HG02943 (cell line): ENCODE measurements at regions not wholly inside any gene's neighbourhood (a gene's known extent, or its start where the extent isn't known, plus 50 kb on each side); places are given as distances from the start of the nearest gene placed in this dataset.
"Not testable (repeated sequence)": the region's sequence is repeated elsewhere in the genome, so short reads cannot be mapped to it uniquely, and the experiment has no call there.

ENCODE experiments used
- ATAC-seq: cut with Tn5 transposase; IDR thresholded peaks from one replicate; pipeline ENCODE4 v1.9.1; 2021; ENCODE audit warnings: mild to moderate bottlenecking, low read depth, moderate library complexity; ENCODE audit not compliant: unreplicated experiment

- no peak for ATAC-seq
Observed at GRCh38 chr15:77865106-77865610, 212.4 kb downstream of the TBC1D2B start.

- no peak for ATAC-seq
Observed at GRCh38 chr15:77864211-77865105, 213.1 kb downstream of the TBC1D2B start.

- ATAC-seq: no peak
Observed at GRCh38 chr15:77863491-77864105, 213.9 kb downstream of the TBC1D2B start.

DNA sequence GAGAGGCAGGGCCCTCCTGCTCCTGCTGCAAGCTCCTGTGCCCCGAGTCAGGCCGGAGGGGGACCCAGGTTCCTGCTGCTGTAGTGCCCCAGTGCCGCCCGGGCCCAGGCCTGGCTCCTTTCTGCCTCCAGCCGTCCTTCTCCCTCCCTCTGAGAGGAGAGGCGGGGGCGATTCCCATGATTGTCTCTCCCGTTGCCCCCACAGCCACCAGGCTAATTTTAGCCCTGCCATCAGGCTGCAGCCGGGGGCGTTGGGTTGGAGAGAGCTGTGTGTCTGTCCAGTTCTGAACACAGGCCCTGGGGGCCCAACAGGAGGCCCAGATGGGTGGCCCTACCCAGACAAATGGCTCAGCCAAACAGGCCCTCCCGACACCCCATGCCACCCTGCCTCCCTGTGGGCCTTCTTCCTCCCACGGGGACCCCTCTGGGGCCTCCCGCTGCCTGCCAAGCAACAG is 214.8 kb downstream of the TBC1D2B start:
- no peak for ATAC-seq

DNA sequence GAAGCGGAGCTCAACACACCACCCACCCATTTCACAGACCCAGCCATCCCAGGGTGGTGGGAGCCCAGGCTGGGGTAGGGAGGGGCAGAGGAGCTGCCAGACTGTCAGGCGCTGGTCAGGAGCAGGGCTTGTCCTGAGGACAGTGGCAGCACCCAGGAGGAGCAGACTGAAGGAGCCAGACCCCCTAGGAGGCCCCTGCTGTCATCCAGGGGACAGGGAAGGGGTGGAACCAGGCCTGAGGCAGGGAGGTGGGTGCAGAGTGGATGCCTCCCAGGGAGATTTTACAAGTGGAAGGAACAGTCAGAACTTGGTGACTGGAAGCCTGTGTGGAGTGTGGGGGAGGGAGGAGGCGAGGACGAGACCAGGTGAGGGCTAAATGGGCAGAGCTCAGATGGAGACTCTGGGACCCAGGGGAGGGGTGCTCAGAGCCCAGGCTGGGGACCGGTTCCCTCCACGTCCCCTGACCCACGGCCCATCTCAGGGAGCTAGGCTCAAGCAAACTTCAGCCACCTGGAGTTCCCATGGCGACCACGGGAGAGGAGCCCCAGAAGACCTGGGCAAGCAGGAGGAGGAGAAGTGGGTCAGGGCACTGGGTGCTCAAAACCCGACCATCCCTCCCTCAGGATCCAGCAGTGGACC is 215.4 kb downstream of the TBC1D2B start:
- ATAC-seq: not testable (repeated sequence)

GRCh38 chr15:77860071-77860691 is 217.3 kb downstream of the TBC1D2B start:
- no peak for ATAC-seq

DNA sequence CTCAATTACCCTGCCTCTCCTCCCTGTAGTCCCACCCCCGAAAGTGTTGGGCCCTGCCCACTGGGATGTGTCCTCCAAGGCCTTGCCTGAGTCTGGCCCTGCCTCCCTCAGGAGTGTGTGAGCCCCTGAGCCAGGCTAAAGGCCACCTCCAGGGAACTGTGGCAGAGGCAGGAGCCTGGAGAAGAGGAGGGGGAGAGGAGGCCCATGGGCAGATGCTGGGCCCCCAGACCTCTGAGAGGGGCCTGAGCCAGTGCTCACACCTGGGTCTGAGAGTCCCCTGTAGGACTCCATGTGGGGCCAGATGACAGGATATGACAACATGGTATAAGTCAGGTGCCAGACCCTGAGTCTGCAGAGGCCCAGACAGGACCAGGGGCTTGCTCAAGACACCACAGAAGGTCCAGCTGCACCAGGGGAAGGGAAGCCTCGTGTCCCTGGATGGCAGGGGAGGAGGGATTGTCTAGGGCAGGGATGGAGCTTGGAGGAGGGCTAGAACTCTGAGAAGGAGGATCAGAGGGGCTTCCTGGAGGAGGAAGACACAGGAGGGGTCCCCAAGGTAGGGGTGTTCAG is 217.9 kb downstream of the TBC1D2B start:
- no peak for ATAC-seq

- ATAC-seq: no peak
Observed at GRCh38 chr15:77858792-77859490, 218.6 kb downstream of the TBC1D2B start.

- no peak for ATAC-seq
Observed at GRCh38 chr15:77857419-77857818, 220.1 kb downstream of the TBC1D2B start.

DNA sequence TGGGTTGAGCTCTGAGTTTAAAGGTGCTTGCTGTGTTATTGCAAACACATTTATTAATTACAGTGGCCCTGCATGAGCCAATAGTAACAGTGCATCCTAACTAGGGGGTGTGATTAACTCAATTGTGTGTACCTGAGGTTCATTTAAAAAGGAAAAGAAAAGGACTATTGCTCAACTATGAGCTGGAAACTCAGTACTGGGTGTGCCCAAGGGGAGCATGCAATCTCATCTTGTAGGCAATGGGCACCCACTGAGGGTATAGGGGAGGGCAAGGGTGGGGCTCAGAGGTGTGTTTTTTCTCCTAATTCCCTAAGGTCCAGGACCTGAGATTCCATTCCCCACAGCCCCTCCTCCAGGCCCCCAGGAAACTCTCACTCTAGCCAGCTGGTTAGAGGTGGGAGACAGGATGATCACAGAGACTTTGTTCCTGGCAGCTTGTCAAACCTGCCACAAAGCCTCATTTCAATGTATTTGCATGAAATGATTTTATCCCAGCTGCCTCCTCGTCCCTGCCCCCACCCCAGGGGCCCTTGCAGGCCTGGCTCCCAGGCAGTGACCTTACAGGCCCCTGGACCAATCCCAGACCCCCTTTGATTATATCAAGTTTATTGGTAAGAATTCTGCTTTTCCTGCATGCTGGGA is 220.7 kb downstream of the TBC1D2B start:
- no peak for ATAC-seq

DNA sequence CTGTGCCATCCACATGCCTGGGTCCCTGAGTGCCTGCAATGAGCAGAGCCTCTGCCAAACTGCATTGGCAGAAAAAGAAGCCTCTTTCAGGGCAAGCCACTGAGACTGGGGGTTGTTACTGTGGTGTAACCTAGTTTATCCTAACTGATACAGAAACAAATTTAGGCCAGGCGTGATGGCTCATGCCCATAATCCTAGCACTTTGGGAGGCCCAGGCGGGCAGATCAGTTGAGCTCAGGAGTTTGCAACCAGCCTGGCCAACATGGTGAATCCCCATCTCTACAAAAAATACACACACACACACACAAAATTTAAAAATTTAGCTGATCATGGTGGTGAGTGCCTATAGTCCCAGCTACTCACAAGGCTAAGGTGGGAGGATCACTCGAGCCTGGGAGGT is 221.6 kb downstream of the TBC1D2B start:
- ATAC-seq: no peak

DNA sequence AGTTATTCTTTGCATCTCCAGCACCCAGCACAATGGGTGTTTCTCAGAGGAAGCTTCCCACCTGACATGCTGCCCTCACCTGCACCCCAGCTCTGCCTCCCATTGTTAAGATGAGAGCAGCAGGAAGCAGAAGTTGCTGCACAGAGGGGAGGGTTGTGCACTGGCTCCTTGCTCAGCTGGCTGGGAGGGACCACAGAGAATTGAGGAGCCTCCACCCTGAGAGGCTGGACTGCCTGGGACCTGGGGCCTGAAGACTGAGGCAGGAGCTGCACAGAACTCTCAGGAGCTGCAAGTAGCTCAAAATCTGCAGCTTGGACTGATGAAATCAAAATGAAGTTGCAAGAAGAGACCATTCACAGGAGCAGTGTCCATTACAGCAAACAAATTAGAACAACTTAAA is 222.3 kb upstream of the LINGO1 start:
- ATAC-seq: no peak

DNA sequence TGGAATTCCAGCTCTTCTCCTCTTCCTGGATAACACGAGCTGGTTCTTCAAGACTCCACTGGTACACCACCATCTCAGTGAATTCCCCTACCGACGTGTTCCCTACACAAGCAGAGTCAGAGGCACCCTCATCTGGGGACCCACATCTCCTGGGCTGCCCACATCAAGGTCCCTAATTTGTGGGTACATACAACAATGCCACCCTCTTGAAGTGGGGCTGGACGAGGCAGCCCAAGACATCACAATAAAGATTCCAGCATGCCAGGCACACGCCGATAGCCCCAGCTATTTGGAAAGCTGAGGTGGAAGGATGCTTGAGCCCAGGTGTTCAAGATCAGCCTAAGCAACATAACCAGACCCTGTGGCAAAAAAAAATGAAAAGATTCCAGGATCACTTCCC is 221.2 kb upstream of the LINGO1 start:
- no peak for ATAC-seq

DNA sequence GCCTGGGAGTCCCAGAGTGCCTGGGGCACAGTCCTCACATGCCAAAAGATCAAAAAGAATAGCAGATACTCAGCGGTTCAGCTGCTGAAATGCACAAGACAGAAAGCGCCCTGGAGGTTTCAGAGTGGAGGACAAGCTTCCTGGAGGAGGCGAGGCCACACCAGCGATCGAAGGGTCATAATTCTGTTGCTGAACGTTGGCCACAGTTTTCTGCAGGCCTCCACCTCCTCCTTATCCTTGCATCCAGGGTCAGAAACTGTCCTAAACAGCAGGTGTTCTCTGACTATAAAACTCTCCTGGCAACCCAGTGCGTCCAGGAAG is 220.3 kb upstream of the LINGO1 start:
- no peak for ATAC-seq

DNA sequence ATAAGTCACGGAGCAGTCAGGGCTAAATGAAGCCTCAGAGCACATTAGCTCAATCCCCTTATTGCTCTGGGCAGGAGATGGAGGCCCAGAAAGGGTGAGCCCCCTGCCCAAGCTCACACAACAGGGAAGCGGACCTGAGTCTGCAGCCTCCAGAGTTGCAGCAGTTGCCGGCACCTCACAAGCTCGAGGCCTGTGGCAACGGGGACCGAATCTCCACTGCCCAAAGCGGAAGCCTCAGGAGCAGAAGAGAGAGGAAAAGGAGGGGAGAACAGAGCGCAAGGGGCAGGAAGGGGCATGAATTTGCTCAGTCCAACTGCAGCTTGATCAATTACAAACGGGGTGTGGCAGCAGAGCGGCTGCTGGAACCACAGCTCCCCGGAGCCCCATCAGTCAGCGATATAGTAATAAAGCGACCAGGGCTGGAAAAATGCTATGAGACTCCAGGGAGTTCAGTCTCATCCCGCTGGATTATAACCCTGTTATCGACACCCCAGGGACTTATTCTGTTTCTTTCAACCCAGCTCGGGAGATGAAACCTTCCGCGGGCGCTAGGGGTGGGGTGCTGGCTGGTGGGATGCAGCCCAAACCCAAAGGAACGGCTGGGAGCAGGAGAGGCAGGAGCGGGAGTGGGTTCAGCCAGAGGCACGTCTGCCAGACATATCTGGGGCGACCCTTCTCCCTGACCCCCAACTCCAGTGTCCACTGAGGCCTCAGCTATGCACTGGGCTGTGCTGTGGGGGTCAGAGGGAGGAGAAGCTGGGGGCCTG is 219.7 kb upstream of the LINGO1 start:
- no peak for ATAC-seq

DNA sequence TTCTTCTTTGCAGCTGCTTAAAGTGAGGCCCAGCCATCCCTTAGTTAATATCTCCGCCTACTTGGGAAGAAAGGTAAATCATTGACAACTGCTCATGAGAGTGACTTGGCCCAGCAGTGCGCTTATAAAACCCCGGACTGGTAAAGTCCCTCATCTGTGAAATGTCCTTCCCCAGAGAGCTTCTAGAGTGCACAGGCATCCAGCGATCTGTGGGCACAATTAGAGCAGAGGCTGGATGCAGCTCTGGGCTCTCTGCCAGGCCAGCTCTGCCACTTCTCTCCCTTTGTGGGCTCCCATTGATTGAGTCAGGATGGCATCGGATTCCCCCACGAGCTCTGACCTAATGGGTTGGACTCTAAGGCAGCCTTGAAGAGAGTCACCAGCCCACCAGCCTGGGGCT is 219.0 kb upstream of the LINGO1 start:
- no peak for ATAC-seq

- no peak for ATAC-seq
Observed at GRCh38 chr15:77851086-77851485, 218.4 kb upstream of the LINGO1 start.

GRCh38 chr15:77846986-77847385 is 214.3 kb upstream of the LINGO1 start:
- no peak for ATAC-seq

DNA sequence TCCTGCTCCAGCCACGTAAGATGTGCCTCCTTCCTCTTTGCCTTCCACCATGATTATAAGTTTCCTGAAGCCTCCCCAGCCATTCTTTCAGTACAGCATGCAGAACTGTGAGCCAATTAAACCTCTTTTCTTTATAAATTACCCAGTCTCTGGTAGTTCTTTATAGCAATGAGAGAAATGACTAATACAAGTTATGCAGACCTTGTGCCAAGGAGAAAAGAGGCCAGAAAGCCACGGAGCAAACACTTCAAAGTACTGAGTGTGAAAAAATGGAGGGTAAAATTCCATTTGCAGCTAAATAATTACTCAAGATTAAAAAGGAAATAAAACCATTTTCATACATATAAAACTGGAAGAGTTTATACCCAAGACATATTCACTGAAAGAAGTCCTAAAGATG is 213.6 kb upstream of the LINGO1 start:
- ATAC-seq: no peak
